WTC11 (cell line): ENCODE measurements at regions not wholly inside any gene's neighbourhood (a gene's known extent, or its start where the extent isn't known, plus 50 kb on each side); places are given as distances from the start of the nearest gene placed in this dataset.
A peak's percentile ranks its signal among the peaks of the same experiment; 100 is the strongest.

Source experiments
- ATAC-seq: fragments of 200-7000 bp; cut with Tn5 transposase; 2 replicates; pipeline ENCODE4 v1.10.0; 2021; ENCODE audit warnings: mild to moderate bottlenecking, moderate library complexity
- CTCF ChIA-PET: fragments of 300-600 bp; sonication (Branson Sonifier 250); formaldehyde crosslinking; loops from one replicate; lab custom pipeline; 2021; ENCODE audit warnings: antibody characterized with exemption; lab: Charles Lee
- POLR2A ChIA-PET: fragments of 350-600 bp; sonication (Branson Sonifier 250); formaldehyde crosslinking; loops from one replicate; lab custom pipeline; 2021; ENCODE audit warnings: antibody characterized with exemption; lab: Charles Lee
- DNase-seq: peaks from one replicate; pipeline ENCODE4 v3.0.0; 2021; ENCODE audit warnings: low spot score
- H3K27ac Mint-ChIP-seq: 2 replicates; pipeline ENCODE4 v1.8.0; 2021; ENCODE audit warnings: mixed read lengths
- H3K27me3 Mint-ChIP-seq: 2 replicates; pipeline ENCODE4 v1.8.0; 2021; ENCODE audit warnings: low read depth, mild to moderate bottlenecking, moderate library complexity, mixed read lengths
- H3K36me3 Mint-ChIP-seq: 2 replicates; pipeline ENCODE4 v1.8.0; 2021; ENCODE audit warnings: mixed read lengths
- H3K4me1 Mint-ChIP-seq: 2 replicates; pipeline ENCODE4 v1.8.0; 2022; ENCODE audit warnings: mixed read lengths
- H3K4me3 Mint-ChIP-seq: 2 replicates; pipeline ENCODE4 v1.8.0; 2021; ENCODE audit warnings: mild to moderate bottlenecking, moderate library complexity, mixed read lengths
- H3K9me3 Mint-ChIP-seq: 2 replicates; pipeline ENCODE4 v1.8.0; 2021; ENCODE audit warnings: mixed read lengths
- ATF1 ChIP-seq: sonication (generic); formaldehyde crosslinking; IDR thresholded peaks from 2 replicates; pipeline ENCODE4 v1.8.1; 2023; ENCODE audit warnings: mild to moderate bottlenecking, moderate library complexity, missing genetic modification reagents
- CBFB ChIP-seq: sonication (generic); formaldehyde crosslinking; IDR thresholded peaks from 2 replicates; pipeline ENCODE4 v1.8.1; 2022; ENCODE audit warnings: mild to moderate bottlenecking, low read depth, missing genetic modification reagents
- CREM ChIP-seq: sonication (generic); formaldehyde crosslinking; IDR thresholded peaks from 2 replicates; pipeline ENCODE4 v1.8.1; 2022; ENCODE audit warnings: mild to moderate bottlenecking, missing genetic modification reagents, moderate library complexity
- FOXK1 ChIP-seq: sonication (generic); formaldehyde crosslinking; IDR thresholded peaks from 2 replicates; pipeline ENCODE4 v1.8.0; 2022; ENCODE audit warnings: mild to moderate bottlenecking, moderate library complexity, missing genetic modification reagents
- GABPB1 ChIP-seq: sonication (generic); formaldehyde crosslinking; IDR thresholded peaks from 2 replicates; pipeline ENCODE4 v1.8.1; 2023; ENCODE audit warnings: mild to moderate bottlenecking, missing genetic modification reagents
- HMGA2 ChIP-seq: fragments of 250-450 bp; sonication (Bioruptor Pico); IDR thresholded peaks from 2 replicates; pipeline ENCODE4 v1.4.0; 2021; ENCODE audit warnings: mild to moderate bottlenecking, moderate library complexity
- JUN ChIP-seq: sonication (generic); formaldehyde crosslinking; IDR thresholded peaks from 2 replicates; pipeline ENCODE4 v1.8.0; 2023; ENCODE audit warnings: mild to moderate bottlenecking, missing genetic modification reagents
- MXD4 ChIP-seq: fragments of 250-450 bp; sonication (Bioruptor Pico); IDR thresholded peaks from 2 replicates; pipeline ENCODE4 v1.8.0; 2021; ENCODE audit warnings: mild to moderate bottlenecking, moderate library complexity, borderline replicate concordance
- NFE2L1 ChIP-seq: sonication (generic); formaldehyde crosslinking; IDR thresholded peaks from 2 replicates; pipeline ENCODE4 v1.8.1; 2023; ENCODE audit warnings: missing genetic modification reagents
- NFYB ChIP-seq: sonication (generic); formaldehyde crosslinking; conservative IDR thresholded peaks from 2 replicates; pipeline ENCODE4 v1.8.0; 2022; ENCODE audit warnings: low read depth, missing genetic modification reagents
- NR1H2 ChIP-seq: sonication (generic); formaldehyde crosslinking; IDR thresholded peaks from 2 replicates; pipeline ENCODE4 v1.9.0; 2021; ENCODE audit warnings: mild to moderate bottlenecking, moderate library complexity, missing genetic modification reagents
- OVOL2 ChIP-seq: fragments of 250-450 bp; sonication (Bioruptor Pico); IDR thresholded peaks from 2 replicates; pipeline ENCODE4 v1.9.0; 2021; ENCODE audit warnings: mild to moderate bottlenecking, borderline replicate concordance
- SMAD4 ChIP-seq: sonication (generic); formaldehyde crosslinking; IDR thresholded peaks from 2 replicates; pipeline ENCODE4 v1.8.0; 2022; ENCODE audit warnings: mild to moderate bottlenecking, missing genetic modification reagents
- TEAD1 ChIP-seq: sonication (generic); formaldehyde crosslinking; IDR thresholded peaks from 2 replicates; pipeline ENCODE4 v1.8.0; 2022; ENCODE audit warnings: mild to moderate bottlenecking, missing genetic modification reagents
- ZNF219 ChIP-seq: sonication (generic); formaldehyde crosslinking; IDR thresholded peaks from 2 replicates; pipeline ENCODE4 v1.8.0; 2023; ENCODE audit warnings: missing genetic modification reagents, mild to moderate bottlenecking, borderline replicate concordance
- ZNF232 ChIP-seq: sonication (generic); formaldehyde crosslinking; IDR thresholded peaks from 2 replicates; pipeline ENCODE4 v1.8.0; 2022; ENCODE audit warnings: mild to moderate bottlenecking, missing genetic modification reagents
- ZNF263 ChIP-seq: sonication (generic); formaldehyde crosslinking; IDR thresholded peaks from 2 replicates; pipeline ENCODE4 v1.8.1; 2022; ENCODE audit warnings: low read depth, mild to moderate bottlenecking, moderate library complexity, missing genetic modification reagents
- ZNF423 ChIP-seq: fragments of 250-450 bp; sonication (Bioruptor Pico); IDR thresholded peaks from 2 replicates; pipeline ENCODE4 v2.1.2; 2022; ENCODE audit warnings: mild to moderate bottlenecking, moderate library complexity
- ZNF671 ChIP-seq: fragments of 250-450 bp; sonication (Bioruptor Pico); IDR thresholded peaks from 2 replicates; pipeline ENCODE4 v1.8.0; 2021; ENCODE audit warnings: mild to moderate bottlenecking
- TF ChIP-seq, protein P1 (sequence below): sonication (generic); formaldehyde crosslinking; IDR thresholded peaks from 2 replicates; pipeline ENCODE4 v1.8.0; 2022; ENCODE audit warnings: missing genetic modification reagents
- TF ChIP-seq, protein P2 (sequence below): fragments of 250-450 bp; sonication (Bioruptor Pico); IDR thresholded peaks from 2 replicates; pipeline ENCODE4 v1.9.0; 2021; ENCODE audit warnings: moderate library complexity, mild to moderate bottlenecking, inconsistent platforms, borderline replicate concordance
- TF ChIP-seq, protein P3 (sequence below): fragments of 200-600 bp; IDR thresholded peaks from 2 replicates; pipeline ENCODE4 v1.8.0; 2022; ENCODE audit warnings: antibody characterized with exemption
- TF ChIP-seq, protein P4 (sequence below): sonication (generic); formaldehyde crosslinking; conservative IDR thresholded peaks from 2 replicates; pipeline ENCODE4 v1.8.1; 2022; ENCODE audit warnings: mild to moderate bottlenecking, missing genetic modification reagents

DNA sequence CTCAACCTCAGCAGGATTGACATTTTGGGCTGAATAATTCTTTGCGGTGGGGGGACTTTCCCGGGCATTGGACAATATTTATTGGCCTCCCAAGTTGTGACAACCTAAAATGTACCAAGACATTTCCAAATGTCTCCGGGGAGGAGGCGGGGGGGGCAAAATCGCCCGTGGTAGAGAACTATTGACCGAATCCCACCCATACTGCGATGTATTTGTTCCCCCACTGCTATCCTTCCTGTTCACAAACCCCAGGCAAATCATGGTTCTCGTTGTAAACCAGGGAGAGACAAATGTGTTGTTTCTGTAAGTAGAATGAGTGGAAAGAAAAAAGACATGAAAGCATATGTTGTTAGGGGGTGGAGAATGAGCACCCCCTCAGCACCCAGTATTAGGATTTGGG, 141.9 kb downstream of the PSAT1 start (continued):
- TF ChIP-seq, protein P1, sequence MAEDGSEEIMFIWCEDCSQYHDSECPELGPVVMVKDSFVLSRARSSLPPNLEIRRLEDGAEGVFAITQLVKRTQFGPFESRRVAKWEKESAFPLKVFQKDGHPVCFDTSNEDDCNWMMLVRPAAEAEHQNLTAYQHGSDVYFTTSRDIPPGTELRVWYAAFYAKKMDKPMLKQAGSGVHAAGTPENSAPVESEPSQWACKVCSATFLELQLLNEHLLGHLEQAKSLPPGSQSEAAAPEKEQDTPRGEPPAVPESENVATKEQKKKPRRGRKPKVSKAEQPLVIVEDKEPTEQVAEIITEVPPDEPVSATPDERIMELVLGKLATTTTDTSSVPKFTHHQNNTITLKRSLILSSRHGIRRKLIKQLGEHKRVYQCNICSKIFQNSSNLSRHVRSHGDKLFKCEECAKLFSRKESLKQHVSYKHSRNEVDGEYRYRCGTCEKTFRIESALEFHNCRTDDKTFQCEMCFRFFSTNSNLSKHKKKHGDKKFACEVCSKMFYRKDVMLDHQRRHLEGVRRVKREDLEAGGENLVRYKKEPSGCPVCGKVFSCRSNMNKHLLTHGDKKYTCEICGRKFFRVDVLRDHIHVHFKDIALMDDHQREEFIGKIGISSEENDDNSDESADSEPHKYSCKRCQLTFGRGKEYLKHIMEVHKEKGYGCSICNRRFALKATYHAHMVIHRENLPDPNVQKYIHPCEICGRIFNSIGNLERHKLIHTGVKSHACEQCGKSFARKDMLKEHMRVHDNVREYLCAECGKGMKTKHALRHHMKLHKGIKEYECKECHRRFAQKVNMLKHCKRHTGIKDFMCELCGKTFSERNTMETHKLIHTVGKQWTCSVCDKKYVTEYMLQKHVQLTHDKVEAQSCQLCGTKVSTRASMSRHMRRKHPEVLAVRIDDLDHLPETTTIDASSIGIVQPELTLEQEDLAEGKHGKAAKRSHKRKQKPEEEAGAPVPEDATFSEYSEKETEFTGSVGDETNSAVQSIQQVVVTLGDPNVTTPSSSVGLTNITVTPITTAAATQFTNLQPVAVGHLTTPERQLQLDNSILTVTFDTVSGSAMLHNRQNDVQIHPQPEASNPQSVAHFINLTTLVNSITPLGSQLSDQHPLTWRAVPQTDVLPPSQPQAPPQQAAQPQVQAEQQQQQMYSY (CRISPR knock-in tag): no peak
- TF ChIP-seq, protein P2, sequence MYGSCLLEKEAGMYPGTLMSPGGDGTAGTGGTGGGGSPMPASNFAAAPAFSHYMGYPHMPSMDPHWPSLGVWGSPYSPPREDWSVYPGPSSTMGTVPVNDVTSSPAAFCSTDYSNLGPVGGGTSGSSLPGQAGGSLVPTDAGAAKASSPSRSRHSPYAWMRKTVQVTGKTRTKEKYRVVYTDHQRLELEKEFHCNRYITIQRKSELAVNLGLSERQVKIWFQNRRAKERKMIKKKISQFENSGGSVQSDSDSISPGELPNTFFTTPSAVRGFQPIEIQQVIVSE (CRISPR knock-in tag): no peak
- TF ChIP-seq ZNF263 (CRISPR knock-in tag) (no peak), ZNF671 (no peak), CBFB (CRISPR knock-in tag) (no peak), NFYB (CRISPR knock-in tag) (no peak), SMAD4 (CRISPR knock-in tag) (no peak)

DNA sequence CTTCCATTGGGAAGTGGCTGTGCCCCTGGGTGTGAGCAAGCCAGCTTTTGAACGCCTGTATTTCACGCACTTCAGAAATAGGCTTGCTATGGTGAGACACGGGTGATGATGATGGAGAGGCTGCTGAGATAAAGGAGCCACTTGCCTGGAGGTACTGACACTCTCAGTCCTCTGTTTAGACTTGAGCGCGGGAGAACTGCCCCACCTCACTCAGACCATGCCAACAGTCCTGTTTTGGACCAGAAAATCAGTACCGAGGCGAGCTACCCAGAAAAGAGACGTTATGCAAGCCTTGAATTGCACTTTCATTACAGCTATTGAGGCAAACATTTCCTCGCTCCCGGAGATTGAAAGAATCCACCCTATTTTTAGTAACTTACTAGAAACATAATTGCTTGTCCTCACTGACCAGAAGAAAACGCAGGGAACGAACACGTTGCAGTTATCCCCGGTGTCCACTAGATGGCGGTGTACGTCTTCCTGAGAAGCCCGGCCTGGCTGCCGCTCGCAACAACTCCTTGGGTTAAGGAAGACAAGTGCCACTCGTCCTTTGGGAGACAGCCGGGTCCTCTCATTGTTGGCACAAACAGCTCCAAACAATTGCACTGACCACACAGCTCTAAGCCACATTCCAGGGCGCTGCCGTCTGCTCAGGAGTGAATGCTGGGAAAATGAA, 142.4 kb downstream of the PSAT1 start:
- H3K4me1 Mint-ChIP-seq: peaks cover 35% of the 10 kb centered on the region
- peaks cover 11% of the 10 kb centered on the region for H3K9me3 Mint-ChIP-seq
- H3K27ac Mint-ChIP-seq: peak overlapping the region; percentile 60; the same call in 1 of the 2 replicates
- peaks cover 17% of the 10 kb centered on the region for H3K36me3 Mint-ChIP-seq
- POLR2A ChIA-PET: interaction anchor here (0.7 kb wide), 1 partner anchor 14 kb away, joined by 5 read pairs; no protein-coding TSS in a partner anchor
- CTCF ChIA-PET: interaction anchor here (0.6 to 1.7 kb wide), 12 partner anchors 8 to 695 kb away, joined by 3 to 8 read pairs (median 3); no protein-coding TSS in a partner anchor
- peak overlapping the region; percentile 42 for H3K4me3 Mint-ChIP-seq
- TF ChIP-seq GABPB1 (CRISPR knock-in tag): no peak
- TF ChIP-seq, protein P3, sequence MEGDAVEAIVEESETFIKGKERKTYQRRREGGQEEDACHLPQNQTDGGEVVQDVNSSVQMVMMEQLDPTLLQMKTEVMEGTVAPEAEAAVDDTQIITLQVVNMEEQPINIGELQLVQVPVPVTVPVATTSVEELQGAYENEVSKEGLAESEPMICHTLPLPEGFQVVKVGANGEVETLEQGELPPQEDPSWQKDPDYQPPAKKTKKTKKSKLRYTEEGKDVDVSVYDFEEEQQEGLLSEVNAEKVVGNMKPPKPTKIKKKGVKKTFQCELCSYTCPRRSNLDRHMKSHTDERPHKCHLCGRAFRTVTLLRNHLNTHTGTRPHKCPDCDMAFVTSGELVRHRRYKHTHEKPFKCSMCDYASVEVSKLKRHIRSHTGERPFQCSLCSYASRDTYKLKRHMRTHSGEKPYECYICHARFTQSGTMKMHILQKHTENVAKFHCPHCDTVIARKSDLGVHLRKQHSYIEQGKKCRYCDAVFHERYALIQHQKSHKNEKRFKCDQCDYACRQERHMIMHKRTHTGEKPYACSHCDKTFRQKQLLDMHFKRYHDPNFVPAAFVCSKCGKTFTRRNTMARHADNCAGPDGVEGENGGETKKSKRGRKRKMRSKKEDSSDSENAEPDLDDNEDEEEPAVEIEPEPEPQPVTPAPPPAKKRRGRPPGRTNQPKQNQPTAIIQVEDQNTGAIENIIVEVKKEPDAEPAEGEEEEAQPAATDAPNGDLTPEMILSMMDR: peak; percentile 91
- TF ChIP-seq MXD4 (CRISPR knock-in tag): no peak
- no peak for TF ChIP-seq ATF1 (CRISPR knock-in tag)
- TF ChIP-seq, all 79 proteins: peak for 1
- no peaks in the 10 kb centered on the region for H3K27me3 Mint-ChIP-seq
- ATAC-seq (peak; percentile 77), DNase-seq (peak; percentile 86)

DNA sequence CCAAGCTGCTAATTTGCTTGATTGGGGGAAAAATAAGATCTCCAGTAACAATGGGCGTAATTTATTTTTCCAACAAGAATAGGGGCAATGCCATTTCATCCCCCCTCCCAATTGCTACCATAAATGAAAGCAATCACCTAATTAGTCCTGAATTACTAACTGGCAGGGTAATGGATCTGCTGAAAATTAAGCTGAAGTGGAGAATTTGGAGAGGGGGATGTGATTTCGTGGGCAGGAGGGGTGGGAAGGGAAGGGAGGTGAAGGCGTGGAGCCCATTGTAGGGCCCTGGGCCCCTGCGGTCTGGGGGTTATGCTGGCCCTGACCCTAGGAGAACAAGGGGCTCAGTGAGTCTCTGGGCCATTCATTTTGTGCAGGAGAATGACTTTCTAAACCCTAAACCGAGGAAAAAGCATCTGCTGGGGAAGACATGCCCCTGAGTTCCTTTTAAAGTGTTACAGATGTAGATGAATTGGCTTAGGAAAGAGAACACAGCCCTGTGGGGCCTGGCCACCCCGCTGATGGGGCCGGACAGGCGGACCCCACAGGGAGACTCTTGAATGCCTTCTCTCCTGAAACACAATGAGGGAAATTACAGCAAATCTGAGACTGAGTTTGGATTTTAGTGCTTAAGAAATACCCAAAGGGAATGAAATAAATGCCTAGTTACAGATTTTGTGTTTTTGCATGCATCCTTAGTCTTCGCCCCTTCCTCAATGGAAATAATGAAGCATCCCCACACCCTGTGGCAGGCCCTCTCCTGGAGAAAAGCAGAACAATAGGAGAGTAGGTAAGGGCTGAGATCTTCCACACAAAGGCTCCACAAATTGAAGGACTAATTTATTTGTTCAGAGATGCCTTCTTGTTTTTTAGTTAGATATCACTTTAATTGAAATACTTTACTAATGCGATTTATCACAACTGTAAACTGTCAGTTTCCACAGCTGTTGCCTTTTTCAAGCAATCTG, 143.2 kb downstream of the PSAT1 start:
- Mint-ChIP-seq H3K9me3 (peaks cover 13% of the 10 kb centered on the region), H3K4me1 (peaks cover 35% of the 10 kb centered on the region), H3K27ac (no peak overlapping the region), H3K27me3 (no peaks in the 10 kb centered on the region), H3K4me3 (peak overlapping the region; percentile 42; the same call in 1 of the 2 replicates), H3K36me3 (peaks cover 19% of the 10 kb centered on the region)
- DNase-seq: no peak
- POLR2A ChIA-PET: interaction anchor here (0.7 kb wide), 1 partner anchor 13 kb away, joined by 5 read pairs; no protein-coding TSS in a partner anchor
- CTCF ChIA-PET: interaction anchor here (0.6 to 1.6 kb wide), 11 partner anchors 8 to 694 kb away, joined by 3 to 8 read pairs (median 3); no protein-coding TSS in a partner anchor
- ATAC-seq: peak; percentile 50
- no peak for TF ChIP-seq TEAD1 (CRISPR knock-in tag)
- TF ChIP-seq, protein P4, sequence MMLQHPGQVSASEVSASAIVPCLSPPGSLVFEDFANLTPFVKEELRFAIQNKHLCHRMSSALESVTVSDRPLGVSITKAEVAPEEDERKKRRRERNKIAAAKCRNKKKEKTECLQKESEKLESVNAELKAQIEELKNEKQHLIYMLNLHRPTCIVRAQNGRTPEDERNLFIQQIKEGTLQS (CRISPR knock-in tag): no peak
- TF ChIP-seq ATF1 (CRISPR knock-in tag): no peak
- TF ChIP-seq, protein P3: 0 out of 2 replicates have a peak, but pooled peaks have one; percentile 4
- TF ChIP-seq ZNF232 (CRISPR knock-in tag): no peak
- no peak for TF ChIP-seq FOXK1
- no peak for TF ChIP-seq NFYB (CRISPR knock-in tag)
- no peak for TF ChIP-seq NR1H2
- no peak for TF ChIP-seq NFE2L1 (CRISPR knock-in tag)
- no peak for TF ChIP-seq HMGA2
- TF ChIP-seq ZNF423 (CRISPR knock-in tag): peak; percentile 45
- TF ChIP-seq JUN (CRISPR knock-in tag): no peak
- no peak for TF ChIP-seq ZNF219 (CRISPR knock-in tag)
- no peak for TF ChIP-seq OVOL2 (CRISPR knock-in tag)
- TF ChIP-seq CREM (CRISPR knock-in tag): peak; percentile 41; the same call in 1 of the 2 replicates
